ENCODE measurements at regions not wholly inside any gene's neighbourhood (a gene's known extent, or its start where the extent isn't known, plus 50 kb on each side); places are given as distances from the start of the nearest gene placed in this dataset.

DNA sequence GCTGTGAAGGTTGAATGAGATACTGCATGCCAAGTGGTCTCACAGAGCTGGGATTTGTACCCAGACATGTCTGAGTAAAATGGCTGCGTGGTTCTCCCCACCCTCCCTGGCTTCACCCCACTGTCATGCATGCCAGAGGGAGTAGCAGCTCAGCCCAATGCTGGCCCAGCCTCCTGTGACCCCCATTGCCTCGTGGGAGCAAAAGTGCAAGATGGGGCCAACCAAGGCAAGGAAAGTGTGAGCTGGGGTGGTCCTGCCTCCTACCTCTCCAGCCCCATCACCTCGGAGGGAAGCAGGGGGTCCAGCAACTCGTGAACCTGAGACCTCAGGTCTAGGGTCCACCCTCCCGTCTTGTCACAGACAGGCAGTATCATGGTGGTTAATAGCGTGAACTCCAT is 209.8 kb upstream of the GRIK3 start:
- TF ChIP-seq POLR2AphosphoS5 (IDR thresholded peaks at IDR 0.05) = no peak
- no peak for TF ChIP-seq EP300 (IDR thresholded peaks at IDR 0.05)
- TF ChIP-seq, protein P1, sequence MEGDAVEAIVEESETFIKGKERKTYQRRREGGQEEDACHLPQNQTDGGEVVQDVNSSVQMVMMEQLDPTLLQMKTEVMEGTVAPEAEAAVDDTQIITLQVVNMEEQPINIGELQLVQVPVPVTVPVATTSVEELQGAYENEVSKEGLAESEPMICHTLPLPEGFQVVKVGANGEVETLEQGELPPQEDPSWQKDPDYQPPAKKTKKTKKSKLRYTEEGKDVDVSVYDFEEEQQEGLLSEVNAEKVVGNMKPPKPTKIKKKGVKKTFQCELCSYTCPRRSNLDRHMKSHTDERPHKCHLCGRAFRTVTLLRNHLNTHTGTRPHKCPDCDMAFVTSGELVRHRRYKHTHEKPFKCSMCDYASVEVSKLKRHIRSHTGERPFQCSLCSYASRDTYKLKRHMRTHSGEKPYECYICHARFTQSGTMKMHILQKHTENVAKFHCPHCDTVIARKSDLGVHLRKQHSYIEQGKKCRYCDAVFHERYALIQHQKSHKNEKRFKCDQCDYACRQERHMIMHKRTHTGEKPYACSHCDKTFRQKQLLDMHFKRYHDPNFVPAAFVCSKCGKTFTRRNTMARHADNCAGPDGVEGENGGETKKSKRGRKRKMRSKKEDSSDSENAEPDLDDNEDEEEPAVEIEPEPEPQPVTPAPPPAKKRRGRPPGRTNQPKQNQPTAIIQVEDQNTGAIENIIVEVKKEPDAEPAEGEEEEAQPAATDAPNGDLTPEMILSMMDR (IDR thresholded peaks at IDR 0.05) = no peak
